Gastroesophageal sphincter (tissue), 4 donors: ENCODE measurements at regions not wholly inside any gene's neighbourhood (a gene's known extent, or its start where the extent isn't known, plus 50 kb on each side); places are given as distances from the start of the nearest gene placed in this dataset.
"Not testable (repeated sequence)": the region's sequence is repeated elsewhere in the genome, so short reads cannot be mapped to it uniquely, and the experiment has no call there.

Experiments used
- ATAC-seq: fragments of 150-250 bp; one replicate; pipeline ENCODE4 v1.9.1; 2016; ENCODE audit warnings: mild to moderate bottlenecking, moderate library complexity
- H3K27ac ChIP-seq, 4 donors: fragments of 200-600 bp; sonication (generic) in 3 of 4; 1 replicate in 3 of 4; 2 replicates in 1 of 4; pipeline ENCODE4 v1.5.1; 2016 to 2019
- H3K27me3 ChIP-seq: fragments of 200-600 bp; sonication (generic); one replicate; pipeline ENCODE4 v1.5.1; 2019
- H3K36me3 ChIP-seq, 2 donors: fragments of 200-600 bp; sonication (generic); one replicate each; pipeline ENCODE4 v1.5.1; 2019; ENCODE audit warnings: control low read depth in 1 of 2
- H3K4me1 ChIP-seq, 3 donors: fragments of 200-600 bp; sonication (generic); 1 replicate in 2 of 3; 2 replicates in 1 of 3; pipeline ENCODE4 v1.5.1; 2016 to 2019; ENCODE audit warnings: control low read depth in 2 of 3
- H3K4me3 ChIP-seq, 2 donors: fragments of 200-600 bp; sonication (generic); one replicate each; pipeline ENCODE4 v1.5.1; 2019; ENCODE audit warnings: mild to moderate bottlenecking in 1 of 2, moderate library complexity in 1 of 2
- H3K9me3 ChIP-seq, 3 donors: fragments of 200-600 bp; sonication (generic); one replicate each; pipeline ENCODE4 v1.5.1; 2017 to 2019; ENCODE audit warnings: control low read depth in 2 of 3
- EP300 ChIP-seq: sonication (generic); formaldehyde crosslinking; IDR thresholded peaks from one replicate; pipeline ENCODE4 v1.6.1; 2017; ENCODE audit warnings: antibody characterized with exemption, mild to moderate bottlenecking
- POLR2A ChIP-seq, 2 donors: fragments of 450-650 bp; IDR thresholded peaks; one replicate each; pipeline ENCODE4 v1.6.1; 2017; ENCODE audit warnings: antibody characterized with exemption in 2 of 2, mild to moderate bottlenecking in 2 of 2, moderate library complexity in 1 of 2
- POLR2AphosphoS5 ChIP-seq: sonication (generic); formaldehyde crosslinking; IDR thresholded peaks from one replicate; pipeline ENCODE4 v1.6.1; 2017; ENCODE audit warnings: antibody characterized with exemption
- WGBS, 2 donors: methylation state at CpG; one replicate each; pipeline ENCODE4 v1.1.5; 2018; ENCODE audit warnings: low coverage in 1 of 2; 5-methylcytosine and 5-hydroxymethylcytosine counted together
- TF ChIP-seq, protein P1 (sequence below), 4 experiments: fragments of 200-600 bp in 2 of 4; fragments of 450-650 bp in 2 of 4; sonication (generic) in 1 of 4; IDR thresholded peaks; one replicate each; pipeline ENCODE4 v1.5.1; 2017 to 2019; ENCODE audit warnings: antibody characterized with exemption in 4 of 4, mild to moderate bottlenecking in 2 of 4, moderate library complexity in 2 of 4

DNA sequence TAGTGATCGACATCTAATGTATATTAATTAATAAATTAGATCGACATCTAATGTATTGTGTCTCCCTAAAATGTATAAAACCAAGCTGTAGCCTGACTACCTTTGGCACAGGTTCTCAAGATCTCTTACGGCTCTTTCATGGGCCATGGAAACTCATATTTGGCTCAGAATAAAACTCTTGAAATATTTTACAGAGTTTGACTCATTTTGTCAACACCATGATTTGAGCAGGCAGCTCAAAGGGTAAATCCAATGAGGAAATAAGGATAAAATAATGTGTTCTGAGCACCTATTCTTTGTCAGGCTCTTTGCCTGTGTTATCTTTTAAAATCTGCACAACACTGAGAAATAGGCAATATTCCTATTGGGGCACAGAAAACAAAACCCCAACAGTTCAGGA is 223.4 kb upstream of the DUSP10 start:
- WGBS, 2 donors, result 90 to 97% methylated on average over 3 of the region's 3 CpGs
- ATAC-seq, result no peak
- Histone ChIP-seq H3K27ac (no peak overlapping the region), H3K4me3 (no peak overlapping the region), H3K36me3 (no peaks in the 10 kb centered on the region), H3K27me3 (no peaks in the 10 kb centered on the region), H3K9me3 (no peaks in the 10 kb centered on the region), H3K4me1 (no peaks in the 10 kb centered on the region)
- TF ChIP-seq, protein P1, sequence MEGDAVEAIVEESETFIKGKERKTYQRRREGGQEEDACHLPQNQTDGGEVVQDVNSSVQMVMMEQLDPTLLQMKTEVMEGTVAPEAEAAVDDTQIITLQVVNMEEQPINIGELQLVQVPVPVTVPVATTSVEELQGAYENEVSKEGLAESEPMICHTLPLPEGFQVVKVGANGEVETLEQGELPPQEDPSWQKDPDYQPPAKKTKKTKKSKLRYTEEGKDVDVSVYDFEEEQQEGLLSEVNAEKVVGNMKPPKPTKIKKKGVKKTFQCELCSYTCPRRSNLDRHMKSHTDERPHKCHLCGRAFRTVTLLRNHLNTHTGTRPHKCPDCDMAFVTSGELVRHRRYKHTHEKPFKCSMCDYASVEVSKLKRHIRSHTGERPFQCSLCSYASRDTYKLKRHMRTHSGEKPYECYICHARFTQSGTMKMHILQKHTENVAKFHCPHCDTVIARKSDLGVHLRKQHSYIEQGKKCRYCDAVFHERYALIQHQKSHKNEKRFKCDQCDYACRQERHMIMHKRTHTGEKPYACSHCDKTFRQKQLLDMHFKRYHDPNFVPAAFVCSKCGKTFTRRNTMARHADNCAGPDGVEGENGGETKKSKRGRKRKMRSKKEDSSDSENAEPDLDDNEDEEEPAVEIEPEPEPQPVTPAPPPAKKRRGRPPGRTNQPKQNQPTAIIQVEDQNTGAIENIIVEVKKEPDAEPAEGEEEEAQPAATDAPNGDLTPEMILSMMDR (IDR thresholded peaks at IDR 0.05), result no peak
- TF ChIP-seq POLR2A (IDR thresholded peaks at IDR 0.05) (no peak), EP300 (no peak), POLR2AphosphoS5 (no peak)

DNA sequence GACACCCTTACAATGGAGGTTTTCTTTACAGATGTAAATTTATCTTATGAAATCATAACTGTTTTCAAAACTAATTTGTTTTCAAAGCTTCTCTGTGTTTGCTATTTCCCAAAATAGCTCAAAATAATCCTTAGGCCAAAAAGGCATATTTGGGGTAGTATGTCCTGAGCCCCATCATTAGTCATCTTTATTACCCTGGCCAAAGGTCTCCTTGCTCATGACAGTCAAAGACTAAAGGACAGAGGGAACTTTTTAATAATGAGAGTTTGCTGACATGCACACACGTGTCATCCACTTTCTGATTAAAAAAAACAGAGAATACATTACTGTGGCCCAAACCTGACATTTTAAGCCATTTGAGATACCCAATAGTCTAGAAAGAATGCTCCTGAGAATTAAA is 221.9 kb upstream of the DUSP10 start:
- Histone ChIP-seq H3K4me3 (no peak overlapping the region), H3K9me3 (no peaks in the 10 kb centered on the region), H3K27me3 (no peaks in the 10 kb centered on the region), H3K4me1 (no peaks in the 10 kb centered on the region), H3K27ac (no peak overlapping the region), H3K36me3 (no peaks in the 10 kb centered on the region)
- no peak for ATAC-seq
- TF ChIP-seq POLR2AphosphoS5 (no peak), EP300 (no peak), POLR2A (IDR thresholded peaks at IDR 0.05) (no peak)
- TF ChIP-seq, protein P1 (IDR thresholded peaks at IDR 0.05), result no peak
- WGBS, 2 donors, result 69 to 86% methylated on average over 1 of the region's 1 CpG

DNA sequence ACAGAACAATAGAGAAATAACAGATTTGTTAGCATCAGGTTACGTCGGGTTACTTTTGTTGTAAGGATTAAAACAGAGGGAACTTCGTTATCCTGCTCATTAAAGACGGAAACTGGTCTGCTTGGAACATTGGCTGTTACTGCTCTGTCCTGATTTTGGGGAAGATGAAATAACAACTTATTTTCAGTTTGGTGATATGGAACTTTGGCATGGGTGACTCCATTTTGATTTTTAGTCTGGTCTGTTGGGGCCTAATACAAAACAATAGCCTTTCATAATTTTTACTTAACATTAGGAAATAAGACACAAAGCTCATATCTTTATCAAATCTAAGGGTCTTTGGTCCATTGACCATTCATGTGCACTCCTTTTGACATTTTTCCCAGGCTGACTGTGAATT is 220.5 kb upstream of the DUSP10 start:
- H3K4me1 ChIP-seq, result no peaks in the 10 kb centered on the region
- no peaks in the 10 kb centered on the region for H3K36me3 ChIP-seq
- H3K27ac ChIP-seq, result no peak overlapping the region
- no peak for ATAC-seq
- H3K9me3 ChIP-seq, result no peaks in the 10 kb centered on the region
- H3K27me3 ChIP-seq, result no peaks in the 10 kb centered on the region
- TF ChIP-seq, protein P1 (IDR thresholded peaks at IDR 0.05), result no peak
- TF ChIP-seq POLR2A (IDR thresholded peaks at IDR 0.05) (no peak), POLR2AphosphoS5 (no peak), EP300 (no peak)
- 96 to 100% methylated on average over 1 to 4 of the region's 4 CpGs for WGBS, 2 donors
- no peak overlapping the region for H3K4me3 ChIP-seq

- WGBS, 2 donors, result 66 to 83% methylated on average over 2 to 5 of the region's 5 CpGs
- Histone ChIP-seq H3K9me3 (no peaks in the 10 kb centered on the region), H3K36me3 (no peaks in the 10 kb centered on the region), H3K27ac (no peak overlapping the region), H3K4me3 (no peak overlapping the region), H3K27me3 (no peaks in the 10 kb centered on the region), H3K4me1 (no peaks in the 10 kb centered on the region)
- TF ChIP-seq, protein P1 (IDR thresholded peaks at IDR 0.05), result no peak
- TF ChIP-seq POLR2AphosphoS5 (no peak), EP300 (no peak)
- ATAC-seq, result no peak
Measured at GRCh38 chr1:221961532-221962292, 219.8 kb upstream of the DUSP10 start.

DNA sequence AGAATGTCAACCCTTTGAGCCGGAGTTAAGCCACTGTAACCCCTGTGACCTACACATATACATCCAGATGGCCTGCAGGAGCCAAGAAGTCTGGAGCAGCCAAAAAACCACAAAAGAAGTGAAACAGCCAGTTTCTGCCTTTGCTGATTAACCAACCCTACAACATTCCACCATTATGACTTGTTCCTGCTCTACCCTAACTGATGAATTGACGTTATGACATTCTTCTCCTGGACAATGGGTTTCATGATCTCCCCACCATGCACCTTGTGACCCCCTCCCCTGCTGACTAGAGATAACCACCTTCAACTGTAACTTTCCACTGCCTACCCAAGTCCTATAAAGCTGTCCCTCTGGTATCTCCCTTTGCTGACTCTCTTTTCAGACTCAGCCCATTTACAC is 216.3 kb upstream of the DUSP10 start:
- 63 to 70% methylated on average over 2 of the region's 2 CpGs for WGBS, 2 donors
- not testable (repeated sequence) for H3K27ac ChIP-seq, ATAC-seq, H3K4me3 ChIP-seq, H3K36me3 ChIP-seq, H3K9me3 ChIP-seq, H3K4me1 ChIP-seq, H3K27me3 ChIP-seq

GRCh38 chr1:221957350-221957749 is 215.5 kb upstream of the DUSP10 start:
- H3K27me3 ChIP-seq, H3K4me1 ChIP-seq, ATAC-seq, H3K36me3 ChIP-seq, H3K9me3 ChIP-seq, H3K4me3 ChIP-seq, H3K27ac ChIP-seq: not testable (repeated sequence)
- 87 to 90% methylated on average over 3 of the region's 3 CpGs for WGBS, 2 donors
